GM12878 (cell line): ENCODE measurements at regions not wholly inside any gene's neighbourhood (a gene's known extent, or its start where the extent isn't known, plus 50 kb on each side); places are given as distances from the start of the nearest gene placed in this dataset.

Experiments used
- ATAC-seq: fragments of 200-7000 bp; cut with Tn5 transposase; 3 replicates; pipeline ENCODE4 v1.9.1; 2020; ENCODE audit warnings: mild to moderate bottlenecking, moderate library complexity
- BruUV-seq: library from RNA; stranded (reverse); fragments of 400-500 nt; replicated peaks from 2 replicates; lab custom pipeline; 2021; lab: Mats Ljungman, UMichigan
- CTCF ChIA-PET: fragments of 300-600 bp; sonication (Branson Sonifier 250); formaldehyde crosslinking; extraction: SDS; loops from one replicate; lab custom pipeline; 2021; ENCODE audit warnings: inconsistent platforms; lab: Yijun Ruan, JAX
- POLR2A ChIA-PET: fragments of 350-600 bp; formaldehyde crosslinking; extraction: SDS; loops from one replicate; lab custom pipeline; 2021; ENCODE audit warnings: inconsistent platforms; lab: Charles Lee
- RAD21 ChIA-PET: fragments of 300-600 bp; sonication (Branson Sonifier 250); formaldehyde crosslinking; loops from one replicate; lab custom pipeline; 2023; ENCODE audit warnings: antibody characterized with exemption; ENCODE audit not compliant: unreplicated experiment; lab: Charles Lee
- SMC1A ChIA-PET: fragments of 300-600 bp; sonication (Branson Sonifier 250); formaldehyde crosslinking; loops from one replicate; lab custom pipeline; 2023; ENCODE audit not compliant: unreplicated experiment, uncharacterized antibody; lab: Charles Lee
- DNase-seq: peaks from one replicate; pipeline ENCODE4 v3.0.0-alpha.2; 2011; ENCODE audit warnings: low read depth, low spot score
- FAIRE-seq: peaks from 3 replicates; lab custom pipeline; 2011; peaks lifted over from hg19 to GRCh38; lab: Jason Lieb, UNC
- H2AFZ ChIP-seq: 2 replicates; pipeline ENCODE4 v1.6.0; 2011; ENCODE audit warnings: low read depth, low read length, control low read depth; ENCODE audit not compliant: control insufficient read depth
- H3K27ac ChIP-seq: 2 replicates; pipeline ENCODE4 v1.5.1; 2011; ENCODE audit warnings: control low read depth; ENCODE audit not compliant: control insufficient read depth, insufficient read depth
- H3K27me3 ChIP-seq, 2 experiments: replicated peaks in 1 of 2; 2 replicates each; pipeline versions ENCODE4 v1.6.0 to v1.6.1; 2011; ENCODE audit warnings: low read length in 1 of 2; ENCODE audit not compliant: control insufficient read depth in 2 of 2, insufficient read depth in 2 of 2
- H3K36me3 ChIP-seq, 2 experiments: 2 replicates each; pipeline ENCODE4 v1.5.1; 2011; ENCODE audit warnings: low read length in 1 of 2; ENCODE audit not compliant: control insufficient read depth in 2 of 2, insufficient read depth in 2 of 2
- H3K4me1 ChIP-seq: 2 replicates; pipeline ENCODE4 v1.6.1; 2011; ENCODE audit warnings: mild to moderate bottlenecking, low read length, moderate library complexity, mixed read lengths; ENCODE audit not compliant: control insufficient read depth, insufficient read depth
- H3K4me2 ChIP-seq: 2 replicates; pipeline ENCODE4 v1.6.0; 2011; ENCODE audit warnings: control low read depth; ENCODE audit not compliant: control insufficient read depth, insufficient read depth
- H3K4me3 ChIP-seq: fragments of 200-600 bp; sonication (generic); 2 replicates; pipeline ENCODE4 v1.5.1; 2016
- H3K79me2 ChIP-seq: 2 replicates; pipeline ENCODE4 v1.6.0; 2011; ENCODE audit warnings: low read length; ENCODE audit not compliant: control insufficient read depth, insufficient read depth
- H3K9ac ChIP-seq: 2 replicates; pipeline ENCODE4 v1.8.0; 2011; ENCODE audit warnings: low read length, control low read depth, mixed read lengths; ENCODE audit not compliant: control insufficient read depth, insufficient read depth
- H3K9me3 ChIP-seq: replicated peaks from 3 replicates; pipeline ENCODE4 v1.5.1; 2011; ENCODE audit warnings: mild to moderate bottlenecking, low read length; ENCODE audit not compliant: control insufficient read depth, insufficient read depth
- H4K20me1 ChIP-seq: 2 replicates; pipeline ENCODE4 v1.6.0; 2011; ENCODE audit not compliant: control insufficient read depth, insufficient read depth
- BRCA1 ChIP-seq: IDR thresholded peaks from 2 replicates; pipeline ENCODE4 v1.6.1; 2011; ENCODE audit warnings: low read depth, low read length, improper control_type of control experiment
- CBX3 ChIP-seq: fragments of 200-600 bp; sonication (generic); IDR thresholded peaks from 2 replicates; pipeline ENCODE4 v1.6.1; 2016; ENCODE audit warnings: low read depth, borderline replicate concordance
- ELK1 ChIP-seq: IDR thresholded peaks from 2 replicates; pipeline ENCODE4 v1.6.1; 2012; ENCODE audit warnings: low read depth, low read length, improper control_type of control experiment
- HCFC1 ChIP-seq: fragments of 150-350 bp; IDR thresholded peaks from 2 replicates; pipeline ENCODE4 v1.6.1; 2014; ENCODE audit warnings: low read length
- SIN3A ChIP-seq: IDR thresholded peaks from 2 replicates; pipeline ENCODE4 v1.6.1; 2012; ENCODE audit warnings: low read depth, low read length, improper control_type of control experiment
- SIX5 ChIP-seq: IDR thresholded peaks from 2 replicates; pipeline ENCODE4 v1.6.1; 2011; ENCODE audit warnings: mild to moderate bottlenecking, low read depth, low read length, moderate library complexity; ENCODE audit not compliant: severe bottlenecking
- WGBS: methylation state at CpG from one replicate; pipeline ENCODE4 v1.1.6; 2016; ENCODE audit warnings: low lambda C conversion rate; ENCODE audit not compliant: insufficient replicate concordance, insufficient coverage; ENCODE audit errors: missing lambda C conversion rate; 5-methylcytosine and 5-hydroxymethylcytosine counted together
- in situ Hi-C: fragments of 300-500 bp; cut with MboI; formaldehyde crosslinking; loops from 9 replicates; pipeline ENCODE4 v1.14.3; 2018; ENCODE audit warnings: mixed read lengths
- intact Hi-C: fragments of 100-400 bp; cut with micrococcal nuclease; formaldehyde crosslinking; loops from one replicate; pipeline ENCODE4 v1.14.2; 2022; ENCODE audit not compliant: unreplicated experiment
- TF ChIP-seq, protein P1 (sequence below): IDR thresholded peaks from 2 replicates; pipeline ENCODE4 v1.6.1; 2011; ENCODE audit warnings: borderline replicate concordance, low read depth, mild to moderate bottlenecking, moderate library complexity, low read length; ENCODE audit not compliant: insufficient read depth, poor library complexity, severe bottlenecking
- TF ChIP-seq, protein P2 (sequence below): fragments of 450-650 bp; IDR thresholded peaks from 2 replicates; pipeline ENCODE4 v1.6.1; 2016; ENCODE audit warnings: mild to moderate bottlenecking, moderate library complexity, borderline replicate concordance

GRCh38 chr2:198385326-198385725 is 580.9 kb downstream of the PLCL1 start:
- ChIA-PET CTCF (no interaction called here), RAD21 (no interaction called here), SMC1A (interaction anchor here (1.0 kb wide), 1 partner anchor 1103 kb away, joined by 3 read pairs; no protein-coding TSS in a partner anchor), POLR2A (no interaction called here)
- Histone ChIP-seq H3K27ac (no peak overlapping the region), H3K4me3 (no peak overlapping the region), H4K20me1 (no peaks in the 10 kb centered on the region; the same call in 1 of the 2 replicates), H3K36me3 (no peaks in the 10 kb centered on the region), H3K4me1 (no peaks in the 10 kb centered on the region), H2AFZ (no peak overlapping the region), H3K9me3 (no peaks in the 10 kb centered on the region), H3K79me2 (no peaks in the 10 kb centered on the region), H3K9ac (no peak overlapping the region), H3K4me2 (no peak overlapping the region), H3K27me3 (peaks cover 0 to 4% of the 10 kb centered on the region in 2 experiments; a peak in 2 of 4 replicates)
- BruUV-seq, result no TSS peak
- in situ Hi-C loops (no loop called here), intact Hi-C loops (no loop called here)
- DNase-seq (no peak), ATAC-seq (no peak), FAIRE-seq (no peak)
- 35% methylated on average over 4 of the region's 4 CpGs for WGBS
- TF ChIP-seq ELK1, result no peak
- no peak for TF ChIP-seq SIX5
- TF ChIP-seq, protein P1, sequence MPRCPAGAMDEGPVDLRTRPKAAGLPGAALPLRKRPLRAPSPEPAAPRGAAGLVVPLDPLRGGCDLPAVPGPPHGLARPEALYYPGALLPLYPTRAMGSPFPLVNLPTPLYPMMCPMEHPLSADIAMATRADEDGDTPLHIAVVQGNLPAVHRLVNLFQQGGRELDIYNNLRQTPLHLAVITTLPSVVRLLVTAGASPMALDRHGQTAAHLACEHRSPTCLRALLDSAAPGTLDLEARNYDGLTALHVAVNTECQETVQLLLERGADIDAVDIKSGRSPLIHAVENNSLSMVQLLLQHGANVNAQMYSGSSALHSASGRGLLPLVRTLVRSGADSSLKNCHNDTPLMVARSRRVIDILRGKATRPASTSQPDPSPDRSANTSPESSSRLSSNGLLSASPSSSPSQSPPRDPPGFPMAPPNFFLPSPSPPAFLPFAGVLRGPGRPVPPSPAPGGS, result no peak
- TF ChIP-seq, protein P2, sequence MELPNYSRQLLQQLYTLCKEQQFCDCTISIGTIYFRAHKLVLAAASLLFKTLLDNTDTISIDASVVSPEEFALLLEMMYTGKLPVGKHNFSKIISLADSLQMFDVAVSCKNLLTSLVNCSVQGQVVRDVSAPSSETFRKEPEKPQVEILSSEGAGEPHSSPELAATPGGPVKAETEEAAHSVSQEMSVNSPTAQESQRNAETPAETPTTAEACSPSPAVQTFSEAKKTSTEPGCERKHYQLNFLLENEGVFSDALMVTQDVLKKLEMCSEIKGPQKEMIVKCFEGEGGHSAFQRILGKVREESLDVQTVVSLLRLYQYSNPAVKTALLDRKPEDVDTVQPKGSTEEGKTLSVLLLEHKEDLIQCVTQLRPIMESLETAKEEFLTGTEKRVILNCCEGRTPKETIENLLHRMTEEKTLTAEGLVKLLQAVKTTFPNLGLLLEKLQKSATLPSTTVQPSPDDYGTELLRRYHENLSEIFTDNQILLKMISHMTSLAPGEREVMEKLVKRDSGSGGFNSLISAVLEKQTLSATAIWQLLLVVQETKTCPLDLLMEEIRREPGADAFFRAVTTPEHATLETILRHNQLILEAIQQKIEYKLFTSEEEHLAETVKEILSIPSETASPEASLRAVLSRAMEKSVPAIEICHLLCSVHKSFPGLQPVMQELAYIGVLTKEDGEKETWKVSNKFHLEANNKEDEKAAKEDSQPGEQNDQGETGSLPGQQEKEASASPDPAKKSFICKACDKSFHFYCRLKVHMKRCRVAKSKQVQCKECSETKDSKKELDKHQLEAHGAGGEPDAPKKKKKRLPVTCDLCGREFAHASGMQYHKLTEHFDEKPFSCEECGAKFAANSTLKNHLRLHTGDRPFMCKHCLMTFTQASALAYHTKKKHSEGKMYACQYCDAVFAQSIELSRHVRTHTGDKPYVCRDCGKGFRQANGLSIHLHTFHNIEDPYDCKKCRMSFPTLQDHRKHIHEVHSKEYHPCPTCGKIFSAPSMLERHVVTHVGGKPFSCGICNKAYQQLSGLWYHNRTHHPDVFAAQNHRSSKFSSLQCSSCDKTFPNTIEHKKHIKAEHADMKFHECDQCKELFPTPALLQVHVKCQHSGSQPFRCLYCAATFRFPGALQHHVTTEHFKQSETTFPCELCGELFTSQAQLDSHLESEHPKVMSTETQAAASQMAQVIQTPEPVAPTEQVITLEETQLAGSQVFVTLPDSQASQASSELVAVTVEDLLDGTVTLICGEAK, result no peak
- no peak for TF ChIP-seq CBX3
- TF ChIP-seq BRCA1, result no peak
- TF ChIP-seq SIN3A, result no peak
- no peak for TF ChIP-seq HCFC1
